ENCODE measurements at regions not wholly inside any gene's neighbourhood (a gene's known extent, or its start where the extent isn't known, plus 50 kb on each side); places are given as distances from the start of the nearest gene placed in this dataset.

- Histone ChIP-seq H3K36me3 (ENCODE audit: control insufficient read depth in 4 of 4, insufficient read depth in 3 of 4, low read depth in 1 of 4, low read length in 3 of 4) (no peaks in the 10 kb centered on the region), H3K4me1 (ENCODE audit: control insufficient read depth in 4 of 4, insufficient read depth in 4 of 4, low read length in 3 of 4) (no peaks in the 10 kb centered on the region), H3K27ac (ENCODE audit: low read depth in 1 of 2, low read length in 2 of 2) (no peak overlapping the region), H3K27me3 (ENCODE audit: control insufficient read depth in 4 of 4, insufficient read depth in 4 of 4, low read length in 3 of 4) (no peaks in the 10 kb centered on the region), H3K9me3 (ENCODE audit: control insufficient read depth in 4 of 4, low read length in 3 of 4) (no peaks in the 10 kb centered on the region), H3K4me3 (ENCODE audit: low read depth in 1 of 3, low read length in 3 of 3) (no peak overlapping the region), H3K9ac (ENCODE audit: low read depth in 1 of 2, low read length in 2 of 2) (no peak overlapping the region)
- TF ChIP-seq FOXA2 (IDR thresholded peaks at IDR 0.05) (no peak), RAD21 (IDR thresholded peaks at IDR 0.05) (no peak), YY1 (IDR thresholded peaks at IDR 0.05) (no peak), EGR1 (IDR thresholded peaks at IDR 0.05; ENCODE audit: low read depth in 2 of 2) (no peak), NR2F2 (IDR thresholded peaks at IDR 0.05) (no peak), GABPA (IDR thresholded peaks at IDR 0.05 in 1 of 2, conservative IDR thresholded peaks at IDR 0.05 in 1 of 2) (no peak), TAF1 (conservative IDR thresholded peaks at IDR 0.05) (no peak), CTCF (IDR thresholded peaks at IDR 0.05; ENCODE audit: low read depth, low read length, missing input control) (no peak), FOXA1 (IDR thresholded peaks at IDR 0.05) (no peak), ATF3 (IDR thresholded peaks at IDR 0.05) (no peak), ZBTB33 (IDR thresholded peaks at IDR 0.05) (no peak), JUND (IDR thresholded peaks at IDR 0.05) (no peak), MAX (IDR thresholded peaks at IDR 0.05) (no peak), SP1 (IDR thresholded peaks at IDR 0.05) (no peak)
- DNase-seq (ENCODE audit: low spot score) = no peak
- WGBS = 75% methylated on average over 2 of the region's 2 CpGs
These were observed 1221.6 kb downstream of the MAT2B start for GRCh38 chr5:164727012-164727411.

- no peak for TF ChIP-seq ATF3 (IDR thresholded peaks at IDR 0.05)
- TF ChIP-seq HNF4G (IDR thresholded peaks at IDR 0.05) = no peak
- Histone ChIP-seq H3K4me3 (ENCODE audit: low read depth in 1 of 3, low read length in 3 of 3) (no peak overlapping the region), H3K27ac (ENCODE audit: low read depth in 1 of 2, low read length in 2 of 2) (no peak overlapping the region), H3K4me1 (ENCODE audit: control insufficient read depth in 4 of 4, insufficient read depth in 4 of 4, low read length in 3 of 4) (no peaks in the 10 kb centered on the region), H3K9ac (ENCODE audit: low read depth in 1 of 2, low read length in 2 of 2) (no peak overlapping the region), H3K27me3 (ENCODE audit: control insufficient read depth in 4 of 4, insufficient read depth in 4 of 4, low read length in 3 of 4) (no peaks in the 10 kb centered on the region), H3K36me3 (ENCODE audit: control insufficient read depth in 4 of 4, insufficient read depth in 3 of 4, low read depth in 1 of 4, low read length in 3 of 4) (no peaks in the 10 kb centered on the region), H3K9me3 (ENCODE audit: control insufficient read depth in 4 of 4, low read length in 3 of 4) (no peaks in the 10 kb centered on the region)
- 80% methylated on average over 3 of the region's 3 CpGs for WGBS
- no peak for DNase-seq (ENCODE audit: low spot score)
These were observed 1223.3 kb downstream of the MAT2B start for GRCh38 chr5:164728733-164729132.

- no peaks in the 10 kb centered on the region for H3K4me1 ChIP-seq (ENCODE audit: control insufficient read depth in 4 of 4, insufficient read depth in 4 of 4, low read length in 3 of 4)
- no peaks in the 10 kb centered on the region for H3K9me3 ChIP-seq (ENCODE audit: control insufficient read depth in 4 of 4, low read length in 3 of 4)
- no peak for DNase-seq (ENCODE audit: low spot score)
- H3K4me3 ChIP-seq (ENCODE audit: low read depth in 1 of 3, low read length in 3 of 3) = no peak overlapping the region
- H3K27me3 ChIP-seq (ENCODE audit: control insufficient read depth in 4 of 4, insufficient read depth in 4 of 4, low read length in 3 of 4) = no peaks in the 10 kb centered on the region
- H3K27ac ChIP-seq (ENCODE audit: low read depth in 1 of 2, low read length in 2 of 2) = no peak overlapping the region
- H3K36me3 ChIP-seq (ENCODE audit: control insufficient read depth in 4 of 4, insufficient read depth in 3 of 4, low read depth in 1 of 4, low read length in 3 of 4) = no peaks in the 10 kb centered on the region
- no peak overlapping the region for H3K9ac ChIP-seq (ENCODE audit: low read depth in 1 of 2, low read length in 2 of 2)
- TF ChIP-seq RXRA (IDR thresholded peaks at IDR 0.05) (no peak), SP1 (IDR thresholded peaks at IDR 0.05) (no peak), REST (IDR thresholded peaks at IDR 0.05) (no peak), EGR1 (IDR thresholded peaks at IDR 0.05; ENCODE audit: low read depth in 2 of 2) (no peak), NR2F2 (IDR thresholded peaks at IDR 0.05) (no peak), MAX (IDR thresholded peaks at IDR 0.05) (no peak), YY1 (IDR thresholded peaks at IDR 0.05) (no peak), CTCF (IDR thresholded peaks at IDR 0.05; ENCODE audit: low read depth, low read length, missing input control) (no peak), HNF4G (IDR thresholded peaks at IDR 0.05) (no peak), TAF1 (conservative IDR thresholded peaks at IDR 0.05) (no peak), JUND (IDR thresholded peaks at IDR 0.05) (no peak), RAD21 (IDR thresholded peaks at IDR 0.05) (no peak), FOXA1 (IDR thresholded peaks at IDR 0.05) (no peak)
These were observed 1229.9 kb downstream of the MAT2B start for GRCh38 chr5:164735334-164735733.

Data from liver (tissue), 8 donors.